ENCODE measurements at regions not wholly inside any gene's neighbourhood (a gene's known extent, or its start where the extent isn't known, plus 50 kb on each side); places are given as distances from the start of the nearest gene placed in this dataset.

GRCh38 chr16:85257483-85257882, 145.2 kb upstream of the CIBAR2 start:
- TF ChIP-seq CTCF (IDR thresholded peaks at IDR 0.05): no peak
- Mint-ChIP-seq H3K27me3 (ENCODE audit: low read depth in 2 of 2) (peaks cover 0 to 22% of the 10 kb centered on the region in 2 donors), H3K27ac (no peak overlapping the region), H3K4me3 (no peak overlapping the region), H3K36me3 (no peaks in the 10 kb centered on the region), H3K9me3 (no peaks in the 10 kb centered on the region), H3K4me1 (peaks cover 0 to 5% of the 10 kb centered on the region in 2 donors)
- ATAC-seq: no peak
- no peak for DNase-seq
- WGBS (ENCODE audit: insufficient coverage): 93% methylated on average over 6 of the region's 8 CpGs
- Histone ChIP-seq H3K9me3 (ENCODE audit: control insufficient read depth, insufficient read depth, low read length) (no peaks in the 10 kb centered on the region), H3K27ac (ENCODE audit: low read length) (no peak overlapping the region), H3K36me3 (ENCODE audit: control insufficient read depth, insufficient read depth, low read length) (no peaks in the 10 kb centered on the region), H3K4me3 (ENCODE audit: low read length) (no peak overlapping the region), H3K4me1 (ENCODE audit: control insufficient read depth, insufficient read depth, low read length) (peaks cover 15% of the 10 kb centered on the region), H3K27me3 (ENCODE audit: control insufficient read depth, insufficient read depth, low read length) (peaks cover 3% of the 10 kb centered on the region)
- intact Hi-C loops (cut with micrococcal nuclease): loop anchor here (10.0 kb wide), 1 partner anchor 153 kb away; no protein-coding TSS in a partner anchor

GRCh38 chr16:85258166-85258565, 145.9 kb upstream of the CIBAR2 start:
- Histone ChIP-seq H3K27ac (ENCODE audit: low read length) (no peak overlapping the region), H3K9me3 (ENCODE audit: control insufficient read depth, insufficient read depth, low read length) (no peaks in the 10 kb centered on the region), H3K27me3 (ENCODE audit: control insufficient read depth, insufficient read depth, low read length) (peaks cover 3% of the 10 kb centered on the region), H3K36me3 (ENCODE audit: control insufficient read depth, insufficient read depth, low read length) (no peaks in the 10 kb centered on the region), H3K4me1 (ENCODE audit: control insufficient read depth, insufficient read depth, low read length) (peaks cover 15% of the 10 kb centered on the region), H3K4me3 (ENCODE audit: low read length) (no peak overlapping the region)
- 42% methylated on average over 12 of the region's 12 CpGs for WGBS (ENCODE audit: insufficient coverage)
- TF ChIP-seq CTCF (IDR thresholded peaks at IDR 0.05): no peak
- Mint-ChIP-seq H3K27ac (no peak overlapping the region), H3K9me3 (no peaks in the 10 kb centered on the region), H3K36me3 (no peaks in the 10 kb centered on the region), H3K4me1 (peaks cover 0 to 5% of the 10 kb centered on the region in 2 donors), H3K27me3 (ENCODE audit: low read depth in 2 of 2) (peaks cover 0 to 22% of the 10 kb centered on the region in 2 donors), H3K4me3 (no peak overlapping the region)
- DNase-seq (no peak), ATAC-seq (no peak)
- intact Hi-C loops (cut with micrococcal nuclease): loop anchor here (10.0 kb wide), 1 partner anchor 153 kb away; no protein-coding TSS in a partner anchor

- intact Hi-C loops (cut with micrococcal nuclease): loop anchor here (10.0 kb wide), 1 partner anchor 154 kb away; no protein-coding TSS in a partner anchor
- Mint-ChIP-seq H3K27ac (no peak overlapping the region), H3K36me3 (no peaks in the 10 kb centered on the region), H3K4me1 (peaks cover 0 to 5% of the 10 kb centered on the region in 2 donors), H3K9me3 (no peaks in the 10 kb centered on the region), H3K4me3 (no peak overlapping the region), H3K27me3 (ENCODE audit: low read depth in 2 of 2) (peaks cover 0 to 22% of the 10 kb centered on the region in 2 donors)
- Histone ChIP-seq H3K27me3 (ENCODE audit: control insufficient read depth, insufficient read depth, low read length) (peaks cover 3% of the 10 kb centered on the region), H3K27ac (ENCODE audit: low read length) (no peak overlapping the region), H3K9me3 (ENCODE audit: control insufficient read depth, insufficient read depth, low read length) (no peaks in the 10 kb centered on the region), H3K4me1 (ENCODE audit: control insufficient read depth, insufficient read depth, low read length) (peaks cover 15% of the 10 kb centered on the region), H3K4me3 (ENCODE audit: low read length) (no peak overlapping the region), H3K36me3 (ENCODE audit: control insufficient read depth, insufficient read depth, low read length) (no peaks in the 10 kb centered on the region)
- 5% methylated on average over 18 of the region's 18 CpGs for WGBS (ENCODE audit: insufficient coverage)
- TF ChIP-seq CTCF (IDR thresholded peaks at IDR 0.05): no peak
- ATAC-seq (no peak), DNase-seq (no peak)
These were observed 146.4 kb upstream of the CIBAR2 start for GRCh38 chr16:85258629-85259028.
